Transverse colon (tissue), 4 donors: ENCODE measurements at regions not wholly inside any gene's neighbourhood (a gene's known extent, or its start where the extent isn't known, plus 50 kb on each side); places are given as distances from the start of the nearest gene placed in this dataset.

Source experiments
- DNase-seq: peaks from one replicate; pipeline ENCODE4 v3.0.0-alpha.2; 2019
- H3K27ac ChIP-seq, 4 donors: fragments of 200-600 bp; sonication (generic); 2 replicates each; pipeline ENCODE4 v1.5.1; 2016 to 2018; ENCODE audit warnings: inconsistent platforms in 4 of 4
- H3K27me3 ChIP-seq: fragments of 200-600 bp; sonication (generic); 2 replicates; pipeline ENCODE4 v1.5.1; 2017; ENCODE audit warnings: inconsistent platforms
- H3K36me3 ChIP-seq, 4 donors: fragments of 200-600 bp; sonication (generic); 2 replicates each; pipeline ENCODE4 v1.5.1; 2017 to 2019; ENCODE audit warnings: inconsistent platforms in 4 of 4
- H3K4me1 ChIP-seq, 4 donors: fragments of 200-600 bp; sonication (generic); 2 replicates each; pipeline ENCODE4 v1.5.1; 2017 to 2020; ENCODE audit warnings: inconsistent platforms in 4 of 4
- H3K4me3 ChIP-seq, 4 donors: fragments of 200-600 bp; sonication (generic); 1 replicate in 1 of 4; 2 replicates in 3 of 4; pipeline versions ENCODE4 v1.5.1 to v1.6.1; 2017 to 2019; ENCODE audit warnings: inconsistent platforms in 4 of 4
- H3K9me3 ChIP-seq, 2 donors: fragments of 200-600 bp; sonication (generic); 2 replicates each; pipeline ENCODE4 v1.5.1; 2017 to 2019; ENCODE audit warnings: inconsistent platforms in 2 of 2
- CTCF ChIP-seq, 5 experiments: fragments of 200-600 bp in 3 of 5; fragments of 450-650 bp in 2 of 5; sonication (generic) in 3 of 5; IDR thresholded peaks; 1 replicate in 2 of 5; 2 replicates in 3 of 5; pipeline ENCODE4 v1.5.1; 2016 to 2017; ENCODE audit warnings: antibody characterized with exemption in 5 of 5, inconsistent platforms in 3 of 5, mild to moderate bottlenecking in 2 of 5, moderate library complexity in 1 of 5
- EP300 ChIP-seq: sonication (generic); formaldehyde crosslinking; IDR thresholded peaks from one replicate; pipeline ENCODE4 v1.6.1; 2017; ENCODE audit warnings: antibody characterized with exemption, low read depth
- POLR2A ChIP-seq: fragments of 450-650 bp; IDR thresholded peaks from one replicate; pipeline ENCODE4 v1.6.1; 2016; ENCODE audit warnings: antibody characterized with exemption, mild to moderate bottlenecking, moderate library complexity
- POLR2AphosphoS5 ChIP-seq, 3 donors: sonication (generic); formaldehyde crosslinking; IDR thresholded peaks; one replicate each; pipeline ENCODE4 v1.6.1; 2016; ENCODE audit warnings: antibody characterized with exemption in 3 of 3
- WGBS, 2 donors: methylation state at CpG; one replicate each; pipeline ENCODE4 v1.1.5; 2018; ENCODE audit warnings: low coverage in 1 of 2; 5-methylcytosine and 5-hydroxymethylcytosine counted together
- in situ Hi-C, 4 donors: fragments of 200-750 bp; cut with MboI; loops; one replicate each; pipeline versions ENCODE4 v1.15.0 to v1.15.1; 2017; ENCODE audit warnings: low sequenced_read_pairs in 3 of 4, low pct_ligation_motif_present in 1 of 4, low pct_unique_long_range_greater_than_20kb in 1 of 4
- intact Hi-C: fragments of 100-400 bp; cut with DNase I; formaldehyde crosslinking; loops from one replicate; pipeline ENCODE4 v1.15.1; 2023; ENCODE audit warnings: low total_unique reads

DNA sequence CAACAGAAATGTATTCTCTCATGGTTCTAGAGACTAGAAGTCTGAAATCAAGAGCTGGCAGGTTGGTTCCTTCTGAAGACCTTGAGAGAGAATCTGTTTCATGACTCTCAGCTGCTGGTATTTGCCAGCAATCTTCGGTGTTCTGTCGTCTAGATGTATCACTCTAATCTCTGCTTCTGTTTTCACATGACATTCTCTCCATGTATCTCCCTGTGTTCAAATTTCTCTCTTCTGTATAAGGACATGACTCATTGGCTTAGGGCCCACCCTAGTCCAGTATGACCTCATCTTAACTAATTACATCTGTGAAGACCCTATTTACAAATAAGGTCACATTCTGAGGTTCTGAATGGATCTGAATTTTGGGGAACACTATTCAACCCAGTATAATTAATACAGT lies 82.3 kb downstream of the ANKRD7 start:
- WGBS, 2 donors = 91 to 94% methylated on average over 2 of the region's 2 CpGs

DNA sequence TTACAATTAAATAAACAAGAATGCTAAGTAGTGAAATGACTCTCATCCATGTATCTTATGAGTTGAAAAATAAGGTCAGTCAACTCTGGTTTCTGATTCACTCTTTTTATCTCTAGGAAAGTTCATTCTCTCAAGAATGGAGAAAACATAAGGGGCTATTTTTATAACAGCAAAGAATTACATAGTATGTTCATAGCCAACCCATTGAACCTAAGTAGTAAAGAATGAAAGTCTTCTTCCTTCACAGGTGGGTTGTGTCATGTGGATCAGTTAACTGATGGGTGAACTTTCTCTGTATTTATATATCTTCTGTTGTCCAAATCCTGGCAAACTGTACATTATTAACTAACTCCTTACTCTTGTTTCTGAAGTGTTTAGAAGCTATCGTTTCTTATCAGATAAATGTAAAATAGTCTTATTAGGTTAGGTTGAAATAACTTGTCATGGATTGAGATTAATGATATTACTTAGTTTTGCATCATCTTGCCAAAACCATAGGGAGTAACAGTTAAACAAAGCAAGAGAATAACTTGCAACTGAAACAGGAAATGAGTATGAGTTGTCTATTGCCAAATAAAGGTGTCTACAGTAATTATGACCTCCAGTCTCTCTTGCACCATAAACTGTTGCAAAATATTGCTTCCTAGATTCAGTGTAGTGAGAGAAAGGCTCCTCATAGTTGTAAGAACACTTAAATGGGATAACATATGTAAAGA lies 86.8 kb downstream of the ANKRD7 start:
- Histone ChIP-seq H3K27me3 (no peaks in the 10 kb centered on the region), H3K4me1 (peaks cover 0 to 8% (median 4%) of the 10 kb centered on the region in 4 donors), H3K27ac (peak overlapping the region; percentile 12 to 34 (median 18)), H3K9me3 (no peaks in the 10 kb centered on the region), H3K36me3 (no peaks in the 10 kb centered on the region), H3K4me3 (no peak overlapping the region)
- in situ Hi-C loops = no loop called here
- TF ChIP-seq POLR2AphosphoS5 (IDR thresholded peaks at IDR 0.05) = no peak
- no peak for TF ChIP-seq POLR2A
- TF ChIP-seq EP300 = no peak
- no peak for TF ChIP-seq CTCF (IDR thresholded peaks at IDR 0.05)
- WGBS, 2 donors = 0 to 10% methylated on average over 1 of the region's 1 CpG
- DNase-seq = no peak
- intact Hi-C loops = no loop called here

More for the DNA sequence above, 82.3 kb downstream of the ANKRD7 start:
- Histone ChIP-seq H3K9me3 (no peaks in the 10 kb centered on the region), H3K27me3 (no peaks in the 10 kb centered on the region), H3K4me1 (peaks cover 0 to 2% (median under 1%) of the 10 kb centered on the region in 4 donors), H3K4me3 (no peak overlapping the region), H3K36me3 (no peaks in the 10 kb centered on the region), H3K27ac (no peak overlapping the region)
- in situ Hi-C loops (no loop called here), intact Hi-C loops (no loop called here)
- no peak for DNase-seq
- TF ChIP-seq EP300 = no peak

DNA sequence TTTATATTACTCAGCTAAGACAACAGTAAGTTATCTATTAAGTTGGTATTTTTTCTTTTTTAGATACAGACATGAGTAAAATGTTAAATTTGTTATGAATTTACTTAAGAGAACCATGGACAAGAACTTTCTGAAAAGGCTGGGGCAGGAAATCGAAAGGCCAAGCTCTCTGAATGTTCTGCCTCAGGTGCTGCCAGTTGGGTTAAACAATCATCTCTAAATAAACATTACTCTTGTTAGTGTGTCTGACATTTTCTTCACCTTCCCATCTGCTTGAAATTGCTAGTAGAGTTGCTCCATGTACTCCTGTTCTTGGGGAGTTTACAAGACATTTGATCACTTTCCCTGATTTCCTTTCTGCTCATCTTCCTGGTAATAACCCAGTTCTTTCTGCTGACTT lies 87.5 kb downstream of the ANKRD7 start:
- WGBS, 2 donors = 29 to 53% methylated on average over 1 of the region's 1 CpG
- Histone ChIP-seq H3K27me3 (no peaks in the 10 kb centered on the region), H3K36me3 (no peaks in the 10 kb centered on the region), H3K4me1 (peaks cover 0 to 8% (median 4%) of the 10 kb centered on the region in 4 donors), H3K4me3 (no peak overlapping the region), H3K9me3 (no peaks in the 10 kb centered on the region), H3K27ac (peak overlapping the region; percentile 12 to 34 (median 18))
- intact Hi-C loops (no loop called here), in situ Hi-C loops (no loop called here)
- TF ChIP-seq POLR2A (no peak), POLR2AphosphoS5 (IDR thresholded peaks at IDR 0.05) (no peak), EP300 (no peak), CTCF (IDR thresholded peaks at IDR 0.05) (no peak)
- no peak for DNase-seq

DNA sequence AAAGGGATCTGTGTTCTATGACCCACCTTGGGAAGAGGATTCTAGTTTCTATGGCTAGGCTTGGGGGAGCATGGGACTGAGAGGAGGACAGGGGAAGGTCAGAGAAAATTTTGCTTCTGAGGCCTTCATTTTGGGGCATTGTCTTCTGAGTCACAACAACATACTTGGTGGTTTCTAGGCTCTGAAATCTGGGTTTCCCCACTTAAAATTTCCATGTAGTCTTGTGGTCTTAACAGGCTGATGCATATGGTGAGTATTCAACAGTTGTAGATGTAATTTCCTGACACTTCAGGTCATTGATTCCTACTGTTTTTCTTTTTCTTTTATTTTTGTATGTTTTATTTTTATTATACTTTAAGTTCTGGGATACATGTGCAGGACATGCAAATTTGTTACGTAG lies 88.5 kb downstream of the ANKRD7 start:
- H3K36me3 ChIP-seq = no peaks in the 10 kb centered on the region
- in situ Hi-C loops (no loop called here), intact Hi-C loops (no loop called here)
- no peaks in the 10 kb centered on the region for H3K9me3 ChIP-seq
- no peak overlapping the region for H3K27ac ChIP-seq
- peaks cover 0 to 8% (median 4%) of the 10 kb centered on the region in 4 donors for H3K4me1 ChIP-seq
- no peak overlapping the region for H3K4me3 ChIP-seq
- no peaks in the 10 kb centered on the region for H3K27me3 ChIP-seq
- WGBS, 2 donors = 90 to 95% methylated on average over 1 of the region's 1 CpG
- no peak for TF ChIP-seq EP300
- TF ChIP-seq POLR2A = no peak
- no peak for TF ChIP-seq CTCF (IDR thresholded peaks at IDR 0.05)
- TF ChIP-seq POLR2AphosphoS5 (IDR thresholded peaks at IDR 0.05) = no peak
- no peak for DNase-seq
